ENCODE measurements at regions not wholly inside any gene's neighbourhood (a gene's known extent, or its start where the extent isn't known, plus 50 kb on each side); places are given as distances from the start of the nearest gene placed in this dataset.
"Not testable (repeated sequence)": the region's sequence is repeated elsewhere in the genome, so short reads cannot be mapped to it uniquely, and the experiment has no call there.

DNA sequence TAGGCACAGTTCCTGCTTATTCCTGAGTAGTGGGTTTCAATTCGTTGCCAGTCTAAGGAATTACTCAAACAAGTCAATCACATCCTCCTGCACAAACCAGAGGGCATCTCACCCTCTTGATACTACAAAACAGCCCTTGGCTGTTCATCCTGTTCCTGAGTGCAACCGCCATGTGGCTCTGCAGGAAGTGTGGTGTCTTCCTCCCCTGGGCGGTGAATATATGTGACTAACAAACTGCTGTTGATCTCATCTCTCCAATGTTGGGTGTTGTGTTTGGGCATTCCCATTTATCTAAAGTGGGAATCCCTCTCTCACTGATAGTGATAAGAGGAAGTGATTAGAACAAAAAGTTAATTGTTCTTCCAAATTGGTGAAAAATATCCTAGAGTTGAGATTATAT is 163.0 kb downstream of the TBX18 start:
- no peaks in the 10 kb centered on the region for H3K4me1 ChIP-seq (ENCODE audit: insufficient read depth, low read length)
- H3K4me3 ChIP-seq (ENCODE audit: low read length) = no peak overlapping the region
- 83% methylated on average over 3 of the region's 3 CpGs for WGBS
- no peaks in the 10 kb centered on the region for H3K36me3 ChIP-seq (ENCODE audit: insufficient read depth, low read length)
- no peaks in the 10 kb centered on the region for H3K27me3 ChIP-seq (ENCODE audit: insufficient read depth, low read length)
- H3K27ac ChIP-seq (ENCODE audit: low read depth, low read length) = no peak overlapping the region
- no peaks in the 10 kb centered on the region for H3K9me3 ChIP-seq (ENCODE audit: insufficient read depth, low read depth, low read length)
- no peak overlapping the region for H3K9ac ChIP-seq (ENCODE audit: low read depth, low read length)

DNA sequence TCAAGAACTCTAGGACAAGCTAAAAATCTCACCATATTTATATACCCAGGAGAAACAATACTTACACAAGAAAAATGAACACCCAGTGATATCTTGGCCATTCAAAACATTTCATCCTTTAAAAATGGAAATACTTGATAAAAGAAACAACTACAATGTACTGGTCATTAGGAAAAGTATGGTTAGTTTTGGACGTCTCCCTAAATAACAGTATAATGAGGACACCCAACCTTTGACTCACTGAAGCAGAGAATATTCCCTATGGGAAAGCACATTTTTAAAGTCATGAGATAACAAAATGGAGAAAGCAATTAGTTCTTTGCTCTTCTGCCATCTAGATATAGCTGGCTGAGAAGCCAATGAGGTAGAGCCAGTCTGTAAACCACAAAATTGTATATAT is 164.4 kb downstream of the TBX18 start:
- no peak overlapping the region for H3K27ac ChIP-seq (ENCODE audit: low read depth, low read length)
- H3K4me3 ChIP-seq (ENCODE audit: low read length) = no peak overlapping the region
- 80% methylated on average over 1 of the region's 1 CpG for WGBS
- H3K27me3 ChIP-seq (ENCODE audit: insufficient read depth, low read length) = no peaks in the 10 kb centered on the region
- H3K9me3 ChIP-seq (ENCODE audit: insufficient read depth, low read depth, low read length) = no peaks in the 10 kb centered on the region
- no peak overlapping the region for H3K9ac ChIP-seq (ENCODE audit: low read depth, low read length)
- H3K36me3 ChIP-seq (ENCODE audit: insufficient read depth, low read length) = no peaks in the 10 kb centered on the region
- no peaks in the 10 kb centered on the region for H3K4me1 ChIP-seq (ENCODE audit: insufficient read depth, low read length)

DNA sequence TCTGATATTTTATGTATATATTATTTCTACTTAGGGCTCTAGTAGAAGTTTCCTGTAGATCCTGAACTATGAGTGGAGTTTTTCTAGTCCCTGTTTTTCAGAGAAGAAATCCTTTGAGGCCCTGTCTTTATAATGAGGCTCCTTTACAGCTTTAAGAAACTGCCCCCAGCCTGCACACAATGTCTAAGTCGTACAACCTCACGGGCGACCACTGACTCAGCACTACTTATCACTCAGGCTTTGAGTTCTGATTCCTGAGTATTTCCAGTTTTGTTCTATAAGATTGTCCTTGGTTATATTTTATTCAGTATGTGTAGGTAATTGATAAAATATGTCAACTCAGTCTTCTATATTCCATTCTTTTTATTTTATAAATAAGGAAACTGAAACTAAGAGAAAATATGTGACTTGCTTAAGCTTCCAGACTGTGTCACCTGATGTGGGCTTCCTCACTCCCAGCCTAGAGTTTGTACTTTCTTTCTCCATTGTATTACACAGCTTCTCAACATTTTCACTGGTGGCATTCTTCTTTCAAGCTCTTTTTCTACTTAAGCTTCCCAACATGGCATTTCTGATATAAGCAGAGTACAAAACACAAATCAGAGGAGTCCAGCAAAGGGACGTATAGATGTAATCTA is 167.0 kb downstream of the TBX18 start:
- Histone ChIP-seq H3K27ac (ENCODE audit: low read depth, low read length) (no peak overlapping the region), H3K9me3 (ENCODE audit: insufficient read depth, low read depth, low read length) (no peaks in the 10 kb centered on the region), H3K9ac (ENCODE audit: low read depth, low read length) (no peak overlapping the region), H3K4me1 (ENCODE audit: insufficient read depth, low read length) (no peaks in the 10 kb centered on the region), H3K27me3 (ENCODE audit: insufficient read depth, low read length) (no peaks in the 10 kb centered on the region), H3K36me3 (ENCODE audit: insufficient read depth, low read length) (no peaks in the 10 kb centered on the region), H3K4me3 (ENCODE audit: low read length) (no peak overlapping the region)
- 92% methylated on average over 3 of the region's 4 CpGs for WGBS

DNA sequence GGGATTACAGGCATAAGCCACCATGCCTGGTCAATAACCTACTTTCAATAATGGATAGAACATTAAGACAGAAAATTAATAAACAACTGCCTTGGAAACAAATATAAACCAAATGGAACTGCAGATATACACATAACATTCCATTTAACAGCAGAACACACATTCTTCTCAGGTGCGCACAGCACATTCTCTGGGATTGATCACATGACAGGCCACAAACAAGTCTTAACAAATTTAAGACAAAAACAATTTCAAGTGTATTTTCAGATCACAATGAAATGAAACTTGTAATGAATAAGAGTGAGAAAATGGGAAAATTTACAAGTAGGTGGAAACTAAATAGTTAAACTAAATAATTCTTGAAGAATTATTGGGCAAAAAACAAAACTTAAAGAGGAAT is 167.9 kb downstream of the TBX18 start:
- no peaks in the 10 kb centered on the region for H3K36me3 ChIP-seq (ENCODE audit: insufficient read depth, low read length)
- H3K4me3 ChIP-seq (ENCODE audit: low read length) = no peak overlapping the region
- no peaks in the 10 kb centered on the region for H3K9me3 ChIP-seq (ENCODE audit: insufficient read depth, low read depth, low read length)
- WGBS = 98% methylated on average over 1 of the region's 1 CpG
- H3K4me1 ChIP-seq (ENCODE audit: insufficient read depth, low read length) = no peaks in the 10 kb centered on the region
- no peak overlapping the region for H3K27ac ChIP-seq (ENCODE audit: low read depth, low read length)
- no peaks in the 10 kb centered on the region for H3K27me3 ChIP-seq (ENCODE audit: insufficient read depth, low read length)
- no peak overlapping the region for H3K9ac ChIP-seq (ENCODE audit: low read depth, low read length)

DNA sequence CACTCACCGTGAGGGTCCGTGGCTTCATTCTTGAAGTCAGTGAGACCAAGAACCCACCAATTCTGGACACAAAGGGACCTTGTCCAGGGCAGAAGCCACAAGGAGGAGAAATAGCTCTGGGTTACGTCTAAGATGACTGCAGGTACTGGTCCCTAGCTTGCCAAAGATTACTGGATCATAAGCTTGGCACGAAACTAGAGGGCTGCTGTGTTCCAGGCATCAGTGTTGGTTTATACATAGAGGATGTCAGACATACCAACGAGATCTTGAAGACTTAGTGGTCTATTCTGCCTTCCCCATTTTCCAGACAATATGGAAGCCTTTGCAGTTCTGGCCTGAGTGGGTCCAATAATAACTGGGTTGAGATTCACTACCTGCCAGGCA is 175.7 kb downstream of the TBX18 start:
- 93% methylated on average over 5 of the region's 5 CpGs for WGBS
- no peaks in the 10 kb centered on the region for H3K9me3 ChIP-seq (ENCODE audit: insufficient read depth, low read depth, low read length)
- no peaks in the 10 kb centered on the region for H3K27me3 ChIP-seq (ENCODE audit: insufficient read depth, low read length)
- no peak overlapping the region for H3K27ac ChIP-seq (ENCODE audit: low read depth, low read length)
- H3K4me1 ChIP-seq (ENCODE audit: insufficient read depth, low read length) = no peaks in the 10 kb centered on the region
- H3K36me3 ChIP-seq (ENCODE audit: insufficient read depth, low read length) = no peaks in the 10 kb centered on the region
- H3K4me3 ChIP-seq (ENCODE audit: low read length) = no peak overlapping the region
- no peak overlapping the region for H3K9ac ChIP-seq (ENCODE audit: low read depth, low read length)

GRCh38 chr6:84587994-84588696 is 176.3 kb downstream of the TBX18 start:
- H3K27me3 ChIP-seq (ENCODE audit: insufficient read depth, low read length); H3K27ac ChIP-seq (ENCODE audit: low read depth, low read length); H3K36me3 ChIP-seq (ENCODE audit: insufficient read depth, low read length); H3K9ac ChIP-seq (ENCODE audit: low read depth, low read length); H3K4me3 ChIP-seq (ENCODE audit: low read length); H3K9me3 ChIP-seq (ENCODE audit: insufficient read depth, low read depth, low read length); H3K4me1 ChIP-seq (ENCODE audit: insufficient read depth, low read length): not testable (repeated sequence)
- WGBS = 82% methylated on average over 21 of the region's 21 CpGs

DNA sequence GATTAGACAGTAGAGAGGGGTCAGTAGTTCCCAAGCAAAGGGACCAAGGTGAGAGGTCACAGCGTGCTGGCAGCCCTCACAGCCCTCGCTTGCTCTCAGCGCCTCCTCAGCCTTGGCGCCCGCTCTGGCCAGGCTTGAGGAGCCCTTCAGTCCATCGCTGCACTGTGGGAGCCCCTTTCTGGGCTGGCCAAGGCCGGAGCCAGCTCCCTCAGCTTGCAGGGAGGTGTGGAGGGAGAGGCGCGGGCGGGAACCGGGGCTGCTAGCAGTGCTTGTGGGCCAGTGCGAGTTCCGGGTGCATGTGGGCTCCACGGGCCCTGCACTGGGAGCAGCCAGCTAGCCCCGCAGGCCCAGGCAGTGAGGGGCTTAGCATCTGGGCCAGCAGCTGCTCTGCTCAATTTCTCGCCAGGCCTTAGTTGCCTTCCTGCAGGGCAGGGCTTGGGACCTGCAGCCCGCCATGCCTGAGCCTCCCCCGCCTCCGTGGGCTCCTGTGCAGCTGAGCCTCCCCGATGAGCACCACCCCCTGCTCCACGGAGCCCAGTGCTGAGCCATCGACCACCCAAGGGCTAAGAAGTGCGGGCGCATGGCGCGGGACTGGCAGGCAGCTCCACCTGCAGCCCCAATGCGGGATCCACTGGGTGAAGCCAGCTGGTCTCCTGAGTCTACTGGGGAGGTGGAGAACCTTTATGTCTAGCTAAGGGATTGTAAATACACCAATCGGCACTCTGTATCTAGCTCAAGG is 177.0 kb downstream of the TBX18 start:
- 92% methylated on average over 27 of the region's 28 CpGs for WGBS
- H3K36me3 ChIP-seq (ENCODE audit: insufficient read depth, low read length); H3K9ac ChIP-seq (ENCODE audit: low read depth, low read length); H3K4me1 ChIP-seq (ENCODE audit: insufficient read depth, low read length); H3K27me3 ChIP-seq (ENCODE audit: insufficient read depth, low read length); H3K4me3 ChIP-seq (ENCODE audit: low read length); H3K9me3 ChIP-seq (ENCODE audit: insufficient read depth, low read depth, low read length); H3K27ac ChIP-seq (ENCODE audit: low read depth, low read length): not testable (repeated sequence)

DNA sequence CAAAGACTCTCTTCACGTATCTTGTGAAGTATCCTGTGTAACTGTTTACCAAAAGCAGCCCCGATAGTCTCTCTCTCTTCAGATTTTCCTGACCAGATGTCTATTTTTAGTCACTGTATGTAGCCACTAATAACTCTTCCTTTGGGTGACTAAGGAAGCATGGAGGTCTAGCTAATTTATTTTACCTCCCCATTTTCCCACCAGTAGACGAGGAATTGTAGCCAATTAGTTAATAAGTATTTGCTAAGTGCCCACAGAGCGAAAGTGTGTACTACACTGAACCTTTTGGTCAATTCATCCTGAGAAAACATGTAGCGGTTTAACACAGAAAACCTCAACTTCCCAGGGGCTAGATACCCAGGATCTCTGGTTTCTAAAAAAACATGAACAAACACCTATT is 180.6 kb downstream of the TBX18 start:
- no peaks in the 10 kb centered on the region for H3K27me3 ChIP-seq (ENCODE audit: insufficient read depth, low read length)
- no peak overlapping the region for H3K4me3 ChIP-seq (ENCODE audit: low read length)
- no peaks in the 10 kb centered on the region for H3K36me3 ChIP-seq (ENCODE audit: insufficient read depth, low read length)
- H3K27ac ChIP-seq (ENCODE audit: low read depth, low read length) = no peak overlapping the region
- H3K4me1 ChIP-seq (ENCODE audit: insufficient read depth, low read length) = no peaks in the 10 kb centered on the region
- H3K9me3 ChIP-seq (ENCODE audit: insufficient read depth, low read depth, low read length) = peaks cover 8% of the 10 kb centered on the region; the same call in 1 of the 2 replicates
- no peak overlapping the region for H3K9ac ChIP-seq (ENCODE audit: low read depth, low read length)
- 89% methylated on average over 4 of the region's 5 CpGs for WGBS

DNA sequence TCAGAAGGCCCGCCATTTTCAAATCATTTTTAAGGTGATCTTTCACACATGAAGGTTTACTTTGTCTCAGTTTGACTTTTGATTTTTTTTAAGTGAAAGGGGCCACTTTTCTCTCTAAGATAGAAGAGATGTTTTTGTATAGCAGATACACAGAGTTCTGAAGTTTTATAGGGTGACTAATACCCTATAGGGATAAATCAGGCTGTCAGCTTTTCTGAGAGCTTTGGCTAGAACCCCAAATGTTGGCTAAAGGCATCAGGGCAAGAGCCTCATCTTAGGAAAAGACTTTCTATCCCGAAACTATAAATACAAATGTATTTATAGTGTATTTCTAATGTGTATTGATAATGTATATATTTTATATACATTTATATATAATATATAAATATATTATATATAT is 181.4 kb downstream of the TBX18 start:
- no peaks in the 10 kb centered on the region for H3K36me3 ChIP-seq (ENCODE audit: insufficient read depth, low read length)
- no peak overlapping the region for H3K27ac ChIP-seq (ENCODE audit: low read depth, low read length)

DNA sequence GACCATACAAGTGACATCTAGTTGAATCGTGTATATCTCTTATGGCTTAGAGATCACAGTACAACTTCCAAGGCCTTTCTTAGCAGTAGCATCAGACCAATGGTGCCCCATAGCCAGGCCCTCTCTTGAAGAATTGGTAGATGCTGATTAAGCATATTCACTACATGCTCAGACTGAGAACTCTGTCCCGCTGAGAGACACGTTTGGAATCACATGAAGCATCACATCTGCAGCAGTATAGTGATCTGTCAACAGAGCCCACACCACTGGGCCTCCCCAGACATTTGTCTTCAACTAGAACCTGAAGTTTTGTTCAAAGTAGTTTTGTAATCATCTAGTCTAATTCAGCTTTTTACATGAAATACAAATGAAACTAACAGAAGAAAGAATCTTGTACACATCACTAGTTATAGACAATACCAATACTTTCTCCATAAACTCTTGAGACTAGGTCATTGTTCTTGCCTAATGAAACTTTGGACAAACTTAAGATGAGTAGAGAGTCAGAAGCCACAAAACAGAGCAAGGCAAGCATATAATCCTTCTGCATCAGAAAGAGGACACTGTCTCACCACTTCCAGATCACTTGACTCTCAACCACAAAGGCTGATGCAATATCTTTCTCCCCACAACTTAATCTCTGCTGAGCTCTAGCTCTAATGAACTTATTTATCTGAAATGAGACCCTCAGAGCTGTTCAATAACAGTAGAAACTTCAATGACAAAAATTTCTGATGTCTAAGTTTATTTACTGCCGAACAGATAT is 182.7 kb downstream of the TBX18 start:
- Histone ChIP-seq H3K27ac (ENCODE audit: low read depth, low read length) (no peak overlapping the region), H3K9me3 (ENCODE audit: insufficient read depth, low read depth, low read length) (peaks cover 8% of the 10 kb centered on the region; the same call in 1 of the 2 replicates), H3K4me3 (ENCODE audit: low read length) (no peak overlapping the region), H3K9ac (ENCODE audit: low read depth, low read length) (no peak overlapping the region), H3K4me1 (ENCODE audit: insufficient read depth, low read length) (no peaks in the 10 kb centered on the region), H3K27me3 (ENCODE audit: insufficient read depth, low read length) (no peaks in the 10 kb centered on the region), H3K36me3 (ENCODE audit: insufficient read depth, low read length) (no peaks in the 10 kb centered on the region)
- WGBS = 91% methylated on average over 4 of the region's 4 CpGs

More for the DNA sequence above, 181.4 kb downstream of the TBX18 start:
- Histone ChIP-seq H3K4me3 (ENCODE audit: low read length) (no peak overlapping the region), H3K27me3 (ENCODE audit: insufficient read depth, low read length) (no peaks in the 10 kb centered on the region), H3K9ac (ENCODE audit: low read depth, low read length) (no peak overlapping the region), H3K4me1 (ENCODE audit: insufficient read depth, low read length) (no peaks in the 10 kb centered on the region), H3K9me3 (ENCODE audit: insufficient read depth, low read depth, low read length) (peaks cover 8% of the 10 kb centered on the region; the same call in 1 of the 2 replicates)
- WGBS = 93% methylated on average over 1 of the region's 2 CpGs

DNA sequence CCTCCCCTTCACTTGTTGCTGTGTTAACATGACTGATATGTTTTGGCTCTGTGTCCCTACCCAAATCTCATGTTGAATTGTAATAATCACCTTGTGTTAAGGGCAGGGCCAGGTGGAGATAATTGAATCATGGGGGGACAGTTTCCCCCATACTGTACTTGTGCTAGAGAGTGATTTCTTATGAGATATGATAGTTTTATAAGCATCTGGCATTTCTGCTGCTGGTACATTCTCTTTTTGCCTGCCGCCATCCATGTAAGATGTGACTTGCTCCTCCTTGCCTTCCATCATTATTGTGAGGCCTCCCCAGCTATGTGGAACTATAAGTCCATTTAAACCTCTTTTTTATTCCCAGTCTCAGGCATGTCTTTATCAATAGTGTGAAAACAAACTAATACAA is 185.0 kb downstream of the TBX18 start:
- WGBS = 0% methylated on average over 1 of the region's 1 CpG
- H3K27ac ChIP-seq (ENCODE audit: low read depth, low read length) = no peak overlapping the region
- no peaks in the 10 kb centered on the region for H3K4me1 ChIP-seq (ENCODE audit: insufficient read depth, low read length)
- H3K4me3 ChIP-seq (ENCODE audit: low read length) = no peak overlapping the region
- H3K36me3 ChIP-seq (ENCODE audit: insufficient read depth, low read length) = no peaks in the 10 kb centered on the region
- H3K27me3 ChIP-seq (ENCODE audit: insufficient read depth, low read length) = no peaks in the 10 kb centered on the region
- peaks cover 8% of the 10 kb centered on the region; the same call in 1 of the 2 replicates for H3K9me3 ChIP-seq (ENCODE audit: insufficient read depth, low read depth, low read length)
- H3K9ac ChIP-seq (ENCODE audit: low read depth, low read length) = no peak overlapping the region
